OCI-M2 (cell line): ENCODE measurements at regions not wholly inside any gene's neighbourhood (a gene's known extent, or its start where the extent isn't known, plus 50 kb on each side); places are given as distances from the start of the nearest gene placed in this dataset.

ENCODE experiments used
- DNase-seq: peaks from one replicate; lab custom pipeline; 2025; ENCODE audit not compliant: unreplicated experiment; lab: John Stamatoyannopoulos, UW

GRCh38 chr21:38735626-38736206, 70.0 kb upstream of the ETS2 start:
- no peak for DNase-seq

- DNase-seq: no peak
These were observed 65.6 kb upstream of the ETS2 start for GRCh38 chr21:38740090-38740489.

GRCh38 chr21:38741092-38741949, 64.4 kb upstream of the ETS2 start:
- DNase-seq: no peak

GRCh38 chr21:38741950-38742256, 63.8 kb upstream of the ETS2 start:
- peak; percentile 80 for DNase-seq

- no peak for DNase-seq
These were observed 63.0 kb upstream of the ETS2 start for GRCh38 chr21:38742580-38743260.

GRCh38 chr21:38743772-38744529, 61.8 kb upstream of the ETS2 start:
- no peak for DNase-seq

- no peak for DNase-seq
These were observed 60.9 kb upstream of the ETS2 start for GRCh38 chr21:38744861-38745260.

GRCh38 chr21:38747810-38748209, 57.9 kb upstream of the ETS2 start:
- no peak for DNase-seq

GRCh38 chr21:38751379-38752050, 54.2 kb upstream of the ETS2 start:
- DNase-seq: no peak

GRCh38 chr21:38752051-38752505, 53.7 kb upstream of the ETS2 start:
- DNase-seq: no peak

GRCh38 chr21:38753114-38753513, 52.6 kb upstream of the ETS2 start:
- DNase-seq: no peak

GRCh38 chr21:38753557-38753971, 52.2 kb upstream of the ETS2 start:
- DNase-seq: no peak
